ENCODE measurements at regions not wholly inside any gene's neighbourhood (a gene's known extent, or its start where the extent isn't known, plus 50 kb on each side); places are given as distances from the start of the nearest gene placed in this dataset.

DNA sequence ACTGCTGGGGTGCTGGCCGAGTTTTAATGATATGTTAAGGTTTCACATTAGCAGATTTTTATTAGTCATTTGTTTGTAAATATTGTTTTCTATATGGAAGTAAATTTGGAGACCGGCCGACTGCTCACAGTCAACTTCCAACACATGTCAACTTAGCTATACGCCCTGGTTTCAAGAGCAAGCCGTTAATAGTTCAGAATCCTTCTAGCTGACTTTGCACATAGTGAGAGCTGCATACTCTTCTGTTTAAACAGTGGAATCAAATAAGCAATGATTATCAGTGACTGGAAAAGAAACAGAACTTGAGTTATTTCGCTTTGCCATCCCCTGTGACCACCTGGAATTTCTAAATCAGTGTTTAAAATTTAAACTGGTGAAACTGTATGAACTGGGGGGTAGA is 109.9 kb downstream of the PFKFB3 start:
- TF ChIP-seq EZH2 (IDR thresholded peaks at IDR 0.05; ENCODE audit: insufficient read depth, poor library complexity, severe bottlenecking), result no peak
- no peak for TF ChIP-seq EZH2phosphoT487 (IDR thresholded peaks at IDR 0.05; ENCODE audit: insufficient read depth, low read depth)
